ENCODE measurements at regions not wholly inside any gene's neighbourhood (a gene's known extent, or its start where the extent isn't known, plus 50 kb on each side); places are given as distances from the start of the nearest gene placed in this dataset.

DNA sequence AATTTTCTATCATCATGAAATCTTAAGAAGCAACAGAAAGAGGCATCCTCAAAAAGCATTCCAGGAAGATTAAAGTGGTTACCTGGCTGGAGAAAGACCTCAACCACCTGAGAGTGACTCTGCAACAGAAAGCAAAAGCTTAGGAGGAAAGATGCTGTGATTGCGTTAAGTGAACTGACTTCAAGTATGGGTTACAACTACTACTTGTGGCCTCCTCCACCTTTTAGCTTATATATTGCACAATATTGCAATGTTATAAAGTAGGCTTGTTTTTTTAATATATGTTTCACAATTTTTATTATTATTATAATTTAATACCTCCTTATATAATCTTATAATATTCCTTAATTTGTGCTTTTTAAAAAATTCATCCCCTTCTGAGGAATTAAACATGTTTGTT lies 1407.5 kb downstream of the KCNT2 start:
- FAIRE-seq (no peak), ATAC-seq (no peak), DNase-seq (ENCODE audit: low read depth, low spot score) (no peak)
- ChIA-PET SMC1A (ENCODE audit: uncharacterized antibody, unreplicated experiment) (no interaction called here), POLR2A (no interaction called here), RAD21 (ENCODE audit: unreplicated experiment) (no interaction called here), CTCF (interaction anchor here (1.7 kb wide), 1 partner anchor 12 kb away, joined by 4 read pairs; no protein-coding TSS in a partner anchor)
- intact Hi-C loops (cut with micrococcal nuclease; ENCODE audit: unreplicated experiment), result no loop called here
- H3K9ac ChIP-seq (ENCODE audit: control insufficient read depth, insufficient read depth, low read length), result no peak overlapping the region
- H3K4me1 ChIP-seq (ENCODE audit: control insufficient read depth, insufficient read depth, low read length), result peaks cover 3% of the 10 kb centered on the region; the same call in 1 of the 2 replicates
- in situ Hi-C loops (cut with MboI), result no loop called here
- TF ChIP-seq NRF1 (conservative IDR thresholded peaks at IDR 0.05; ENCODE audit: low read depth, low read length), result no peak
- TF ChIP-seq FOXM1 (IDR thresholded peaks at IDR 0.05; ENCODE audit: low read depth, low read length), result no peak
- TF ChIP-seq ZBTB11 (CRISPR knock-in tag; IDR thresholded peaks at IDR 0.05), result no peak
- no peak for TF ChIP-seq TARDBP (IDR thresholded peaks at IDR 0.05; ENCODE audit: borderline replicate concordance)
- TF ChIP-seq GABPA (IDR thresholded peaks at IDR 0.05; ENCODE audit: low read depth), result no peak
- no peak for TF ChIP-seq BRCA1 (IDR thresholded peaks at IDR 0.05; ENCODE audit: low read depth, low read length)
- no peak for TF ChIP-seq NR2F1 (conservative IDR thresholded peaks at IDR 0.05)
- no peak for TF ChIP-seq CHD4 (IDR thresholded peaks at IDR 0.05)
- no peak for TF ChIP-seq RB1 (IDR thresholded peaks at IDR 0.05; ENCODE audit: borderline replicate concordance)
- TF ChIP-seq, protein P1, sequence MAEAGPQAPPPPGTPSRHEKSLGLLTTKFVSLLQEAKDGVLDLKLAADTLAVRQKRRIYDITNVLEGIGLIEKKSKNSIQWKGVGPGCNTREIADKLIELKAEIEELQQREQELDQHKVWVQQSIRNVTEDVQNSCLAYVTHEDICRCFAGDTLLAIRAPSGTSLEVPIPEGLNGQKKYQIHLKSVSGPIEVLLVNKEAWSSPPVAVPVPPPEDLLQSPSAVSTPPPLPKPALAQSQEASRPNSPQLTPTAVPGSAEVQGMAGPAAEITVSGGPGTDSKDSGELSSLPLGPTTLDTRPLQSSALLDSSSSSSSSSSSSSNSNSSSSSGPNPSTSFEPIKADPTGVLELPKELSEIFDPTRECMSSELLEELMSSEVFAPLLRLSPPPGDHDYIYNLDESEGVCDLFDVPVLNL (IDR thresholded peaks at IDR 0.05; ENCODE audit: low read depth, low read length), result no peak
- no peak for TF ChIP-seq CHD2 (IDR thresholded peaks at IDR 0.05; ENCODE audit: borderline replicate concordance, low read depth, low read length)
- no peak for TF ChIP-seq NR2C2 (IDR thresholded peaks at IDR 0.05; ENCODE audit: borderline replicate concordance, control insufficient read depth, insufficient read length, low read depth)
- TF ChIP-seq RAD21 (IDR thresholded peaks at IDR 0.05; ENCODE audit: insufficient read depth, low read depth, low read length), result no peak
- H4K20me1 ChIP-seq (ENCODE audit: control insufficient read depth, insufficient read depth), result no peaks in the 10 kb centered on the region
- no peaks in the 10 kb centered on the region; the same call in 2 of the 3 replicates for H3K9me3 ChIP-seq (replicated peaks; ENCODE audit: control insufficient read depth, insufficient read depth, low read length)
- no peak overlapping the region for H2AFZ ChIP-seq (ENCODE audit: control insufficient read depth, low read depth, low read length)
- no TSS peak for BruUV-seq (replicated peaks)
- WGBS (ENCODE audit: insufficient coverage, insufficient replicate concordance, low lambda C conversion rate, missing lambda C conversion rate), result 100% methylated on average over 1 of the region's 1 CpG
- no peaks in the 10 kb centered on the region for H3K36me3 ChIP-seq (ENCODE audit: control insufficient read depth in 2 of 2, insufficient read depth in 2 of 2, low read length in 1 of 2)
- H3K4me2 ChIP-seq (ENCODE audit: control insufficient read depth, insufficient read depth), result no peak overlapping the region
- no peak overlapping the region for H3K27ac ChIP-seq (ENCODE audit: control insufficient read depth, insufficient read depth)
- H3K27me3 ChIP-seq (replicated peaks in 1 of 2; ENCODE audit: control insufficient read depth in 2 of 2, insufficient read depth in 2 of 2, low read length in 1 of 2), result no peaks in the 10 kb centered on the region; a peak in 1 of 4 replicates
- no peak overlapping the region for H3K4me3 ChIP-seq
- no peaks in the 10 kb centered on the region for H3K79me2 ChIP-seq (ENCODE audit: control insufficient read depth, insufficient read depth, low read length)
